Natural killer cell treated with Interleukin-12 subunit alpha and Interleukin-12 subunit beta and Interleukin-15 and Interleukin-18, amount 100 ng/mL, for 72 hours (primary cell): ENCODE measurements at regions not wholly inside any gene's neighbourhood (a gene's known extent, or its start where the extent isn't known, plus 50 kb on each side); places are given as distances from the start of the nearest gene placed in this dataset.

Experiments used
- ATAC-seq, 2 donors: fragments of 150-1000 bp; cut with Tn5 transposase in 1 of 2; sonication (Bioruptor Pico), chemical (Tn5 transposase) in 1 of 2; 2 replicates each; pipeline ENCODE4 v1.10.0; 2021
- DNase-seq: peaks from one replicate; pipeline ENCODE4 v3.0.0; 2022; ENCODE audit warnings: low spot score
- H3K27ac Mint-ChIP-seq, 2 donors: 1 replicate in 1 of 2; 2 replicates in 1 of 2; pipeline ENCODE4 v1.8.0; 2022; ENCODE audit warnings: mixed read lengths in 2 of 2, mild to moderate bottlenecking in 1 of 2, moderate library complexity in 1 of 2
- H3K27me3 Mint-ChIP-seq, 2 donors: 1 replicate in 1 of 2; 2 replicates in 1 of 2; pipeline ENCODE4 v1.8.0; 2022; ENCODE audit warnings: mixed read lengths in 2 of 2
- H3K36me3 Mint-ChIP-seq: one replicate; pipeline ENCODE4 v1.8.0; 2022; ENCODE audit warnings: mixed read lengths
- H3K4me1 Mint-ChIP-seq, 2 donors: 1 replicate in 1 of 2; 2 replicates in 1 of 2; pipeline ENCODE4 v1.8.0; 2022; ENCODE audit warnings: low read depth in 2 of 2, mixed read lengths in 2 of 2, mild to moderate bottlenecking in 1 of 2
- H3K4me3 Mint-ChIP-seq: one replicate; pipeline ENCODE4 v1.8.0; 2022; ENCODE audit warnings: mixed read lengths
- H3K9me3 Mint-ChIP-seq: 2 replicates; pipeline ENCODE4 v1.8.0; 2022; ENCODE audit warnings: mixed read lengths

DNA sequence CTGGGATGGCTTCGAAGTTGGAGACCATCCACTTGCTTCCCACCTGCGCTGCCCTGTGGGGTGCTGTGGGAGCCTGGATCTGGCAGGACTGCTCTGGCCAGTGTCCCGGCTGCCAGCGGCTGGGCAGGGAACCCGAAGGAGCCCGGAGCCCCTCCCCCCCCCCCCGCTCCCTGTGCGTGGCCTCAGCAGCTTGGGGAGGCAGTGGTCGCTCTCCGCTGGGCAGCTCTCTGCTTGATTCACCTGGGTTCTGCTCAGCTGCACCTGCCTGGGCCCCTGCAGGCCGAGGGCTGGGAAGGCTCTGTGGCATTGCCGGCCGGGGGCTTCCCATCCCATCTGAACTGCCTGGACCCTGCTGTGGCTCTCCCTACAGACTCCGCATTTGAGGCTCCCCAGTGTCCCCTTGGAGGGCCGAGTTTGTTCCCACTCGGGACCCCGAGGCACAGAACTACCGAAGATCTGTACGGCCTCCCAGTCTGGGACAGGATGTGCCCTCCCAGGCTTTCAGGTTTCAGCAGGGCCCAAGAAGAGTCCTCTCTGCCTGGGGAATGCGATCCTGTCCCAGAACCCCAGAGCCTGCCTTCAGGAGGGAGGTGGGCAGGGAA is 525.1 kb downstream of the TCERG1L start:
- no peaks in the 10 kb centered on the region for H3K36me3 Mint-ChIP-seq
- H3K9me3 Mint-ChIP-seq = no peaks in the 10 kb centered on the region
- no peaks in the 10 kb centered on the region for H3K27me3 Mint-ChIP-seq
- H3K27ac Mint-ChIP-seq = no peak overlapping the region
- DNase-seq (no peak), ATAC-seq (no peak)
- no peaks in the 10 kb centered on the region for H3K4me1 Mint-ChIP-seq
- H3K4me3 Mint-ChIP-seq = no peak overlapping the region

- Mint-ChIP-seq H3K36me3 (no peaks in the 10 kb centered on the region), H3K9me3 (no peaks in the 10 kb centered on the region), H3K4me1 (no peaks in the 10 kb centered on the region), H3K27me3 (no peaks in the 10 kb centered on the region), H3K27ac (no peak overlapping the region), H3K4me3 (no peak overlapping the region)
- ATAC-seq = no peak
- no peak for DNase-seq
These were observed 524.3 kb downstream of the TCERG1L start for GRCh38 chr10:130787243-130787642.

GRCh38 chr10:130787821-130788220 is 523.7 kb downstream of the TCERG1L start:
- Mint-ChIP-seq H3K4me1 (no peaks in the 10 kb centered on the region), H3K27ac (no peak overlapping the region), H3K9me3 (no peaks in the 10 kb centered on the region), H3K4me3 (no peak overlapping the region), H3K27me3 (no peaks in the 10 kb centered on the region), H3K36me3 (no peaks in the 10 kb centered on the region)
- ATAC-seq (no peak), DNase-seq (no peak)

DNA sequence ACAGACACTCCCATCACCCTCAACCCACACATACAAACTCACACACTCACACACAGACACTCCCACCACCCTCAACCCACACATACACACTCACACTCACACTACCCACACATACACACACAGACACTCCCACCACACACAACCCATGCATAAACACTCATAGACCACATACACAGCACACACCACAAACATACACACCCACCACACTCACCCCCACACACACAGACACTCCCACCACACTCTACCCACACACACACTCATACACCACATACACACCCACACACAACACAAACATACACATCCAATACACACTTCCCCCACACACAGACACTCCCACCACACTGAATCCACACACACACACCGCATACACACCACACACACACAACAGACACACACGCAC is 521.2 kb downstream of the TCERG1L start:
- DNase-seq = no peak
- H3K4me3 Mint-ChIP-seq = no peak overlapping the region
- no peak overlapping the region for H3K27ac Mint-ChIP-seq
- H3K36me3 Mint-ChIP-seq = no peaks in the 10 kb centered on the region
- H3K4me1 Mint-ChIP-seq = no peaks in the 10 kb centered on the region
- no peaks in the 10 kb centered on the region for H3K9me3 Mint-ChIP-seq
- H3K27me3 Mint-ChIP-seq = no peaks in the 10 kb centered on the region
- ATAC-seq = peak in 1 of 2 donors; percentile 57

DNA sequence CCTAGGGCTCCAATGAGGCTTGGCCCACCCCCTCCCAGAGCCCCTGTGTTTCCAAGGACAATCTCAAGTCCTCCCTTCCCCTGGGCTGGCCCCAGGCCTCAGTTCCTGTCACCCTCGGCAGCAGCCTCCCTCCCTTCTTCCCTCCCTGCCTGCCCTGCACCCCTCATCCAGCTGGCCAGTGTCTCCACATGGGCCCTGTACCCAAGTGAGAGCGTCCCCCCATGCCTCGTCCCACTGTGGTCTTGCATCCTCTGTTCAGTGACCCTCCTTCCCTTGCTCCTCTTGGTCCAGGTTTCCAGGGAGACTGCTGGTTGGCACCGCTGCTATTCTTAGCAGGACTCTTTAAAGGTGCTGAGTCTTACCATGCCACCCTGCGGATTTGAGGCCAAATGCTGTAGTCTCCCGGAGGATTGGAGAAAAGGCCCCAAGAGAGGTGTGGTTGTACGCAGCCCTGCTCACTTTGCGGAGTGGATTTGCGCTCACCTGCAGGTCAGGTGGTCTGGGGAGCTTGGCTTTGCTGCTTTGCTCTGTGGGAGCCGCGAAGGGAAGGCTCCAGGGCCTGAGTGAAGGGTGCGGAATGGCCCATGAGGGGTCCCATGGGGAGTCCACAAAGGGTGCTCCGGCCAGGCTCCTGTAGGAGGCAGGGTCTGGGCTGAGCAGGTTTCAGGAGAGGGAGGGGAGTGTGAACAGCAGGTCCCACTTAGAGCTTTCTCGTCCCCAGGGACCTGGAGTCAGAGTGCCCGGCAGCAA is 519.2 kb downstream of the TCERG1L start:
- Mint-ChIP-seq H3K4me3 (no peak overlapping the region), H3K27ac (no peak overlapping the region), H3K27me3 (no peaks in the 10 kb centered on the region), H3K36me3 (no peaks in the 10 kb centered on the region), H3K4me1 (no peaks in the 10 kb centered on the region), H3K9me3 (no peaks in the 10 kb centered on the region)
- no peak for DNase-seq
- ATAC-seq = no peak

GRCh38 chr10:130795819-130796218 is 515.7 kb downstream of the TCERG1L start:
- no peak for DNase-seq
- Mint-ChIP-seq H3K4me1 (no peaks in the 10 kb centered on the region), H3K27me3 (no peaks in the 10 kb centered on the region), H3K27ac (no peak overlapping the region), H3K9me3 (no peaks in the 10 kb centered on the region), H3K4me3 (no peak overlapping the region), H3K36me3 (no peaks in the 10 kb centered on the region)
- no peak for ATAC-seq

DNA sequence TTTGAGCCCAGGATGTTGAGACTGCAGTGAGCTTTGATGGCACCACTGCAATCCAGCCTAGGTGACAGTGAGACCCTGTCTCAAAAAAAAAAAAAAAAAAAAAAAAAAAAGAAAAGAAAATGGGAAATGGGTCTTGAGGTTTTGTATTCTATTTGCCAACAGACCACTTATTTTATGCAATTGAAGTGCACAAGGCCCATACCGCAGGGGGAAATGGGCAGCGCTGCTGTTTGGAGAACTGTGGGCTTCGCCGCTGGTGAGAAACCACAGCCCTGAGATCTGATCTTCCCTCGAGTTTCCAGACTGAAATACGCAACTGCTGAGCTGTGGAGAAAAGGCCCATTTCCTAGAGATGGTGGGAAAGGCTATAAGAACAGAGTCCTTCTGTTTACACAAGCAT is 512.0 kb downstream of the TCERG1L start:
- DNase-seq (no peak), ATAC-seq (no peak)
- no peaks in the 10 kb centered on the region for H3K4me1 Mint-ChIP-seq
- no peaks in the 10 kb centered on the region for H3K36me3 Mint-ChIP-seq
- no peak overlapping the region for H3K27ac Mint-ChIP-seq
- H3K4me3 Mint-ChIP-seq = no peak overlapping the region
- H3K9me3 Mint-ChIP-seq = no peaks in the 10 kb centered on the region
- no peaks in the 10 kb centered on the region for H3K27me3 Mint-ChIP-seq

DNA sequence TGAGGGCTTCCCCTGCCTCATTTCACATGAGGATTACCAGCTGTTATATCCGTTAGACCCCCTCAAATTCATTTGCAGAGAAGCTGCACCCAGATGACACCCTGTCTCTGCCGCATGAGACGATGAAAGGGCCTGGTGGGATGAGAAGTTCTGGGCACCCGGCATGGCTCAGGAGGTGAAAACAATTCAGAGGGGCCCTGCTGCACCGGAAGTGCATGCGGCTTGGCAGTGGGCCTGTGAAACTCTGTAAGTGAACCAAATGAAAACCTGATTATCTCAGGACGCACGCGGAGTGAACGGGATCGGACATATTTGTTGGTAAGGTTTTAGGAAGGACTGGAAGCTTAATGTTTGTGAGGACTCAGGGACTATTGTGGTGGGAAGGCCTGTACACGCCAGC is 511.2 kb downstream of the TCERG1L start:
- Mint-ChIP-seq H3K27ac (no peak overlapping the region), H3K36me3 (no peaks in the 10 kb centered on the region), H3K4me3 (no peak overlapping the region), H3K9me3 (no peaks in the 10 kb centered on the region), H3K4me1 (no peaks in the 10 kb centered on the region), H3K27me3 (no peaks in the 10 kb centered on the region)
- ATAC-seq = no peak
- DNase-seq = no peak

- no peak for ATAC-seq
- H3K27ac Mint-ChIP-seq = no peak overlapping the region
- DNase-seq = no peak
- no peaks in the 10 kb centered on the region for H3K27me3 Mint-ChIP-seq
- H3K4me1 Mint-ChIP-seq = no peaks in the 10 kb centered on the region
- H3K9me3 Mint-ChIP-seq = no peaks in the 10 kb centered on the region
- H3K4me3 Mint-ChIP-seq = no peak overlapping the region
- no peaks in the 10 kb centered on the region for H3K36me3 Mint-ChIP-seq
These were observed 510.2 kb downstream of the TCERG1L start for GRCh38 chr10:130801276-130801675.

- no peak overlapping the region for H3K4me3 Mint-ChIP-seq
- no peaks in the 10 kb centered on the region for H3K9me3 Mint-ChIP-seq
- ATAC-seq = no peak
- no peaks in the 10 kb centered on the region for H3K27me3 Mint-ChIP-seq
- H3K27ac Mint-ChIP-seq = no peak overlapping the region
- peak; percentile 56 for DNase-seq
- no peaks in the 10 kb centered on the region for H3K36me3 Mint-ChIP-seq
- no peaks in the 10 kb centered on the region for H3K4me1 Mint-ChIP-seq
These were observed 509.7 kb downstream of the TCERG1L start for GRCh38 chr10:130801784-130802183.

DNA sequence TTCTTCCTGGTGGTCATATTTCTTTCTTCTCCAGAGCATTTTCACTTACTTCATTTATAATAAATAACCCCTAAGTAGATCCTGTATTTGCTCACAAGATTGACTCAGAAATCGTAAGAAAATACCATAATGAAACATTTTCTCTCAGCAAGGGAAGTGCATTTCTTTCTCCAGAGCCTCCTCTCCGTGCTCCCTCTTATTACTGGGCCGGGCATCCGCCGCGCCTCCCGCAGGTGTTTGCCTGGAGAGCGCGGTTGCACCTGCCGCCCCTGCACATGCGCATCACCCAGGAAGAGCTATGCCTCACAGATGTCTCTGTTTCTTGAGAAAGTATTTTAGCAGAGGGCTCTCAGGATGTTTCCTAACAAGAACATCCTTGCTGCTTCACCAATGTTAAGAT is 509.2 kb downstream of the TCERG1L start:
- Mint-ChIP-seq H3K27me3 (no peaks in the 10 kb centered on the region), H3K36me3 (no peaks in the 10 kb centered on the region), H3K27ac (no peak overlapping the region), H3K9me3 (no peaks in the 10 kb centered on the region), H3K4me1 (no peaks in the 10 kb centered on the region), H3K4me3 (no peak overlapping the region)
- ATAC-seq (no peak), DNase-seq (peak; percentile 23)

DNA sequence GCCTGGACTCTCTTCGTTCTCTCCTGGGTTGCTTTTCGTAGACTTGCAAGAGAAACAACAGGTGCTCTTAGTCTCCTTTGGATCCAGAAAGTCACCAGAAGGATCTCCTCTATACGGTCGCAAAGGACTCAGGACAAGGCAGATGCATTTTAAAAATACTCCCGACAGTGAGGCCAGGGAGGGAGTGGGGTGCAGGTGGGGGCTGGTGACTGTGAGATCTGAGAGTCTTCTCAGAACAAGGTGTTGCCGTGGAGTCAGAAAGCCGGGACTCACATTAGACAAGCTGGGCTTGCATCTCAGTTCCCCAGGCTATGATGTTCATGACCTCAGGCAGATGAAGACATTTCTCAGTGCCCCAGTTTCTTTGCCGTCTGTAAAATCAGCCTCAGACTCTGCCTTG is 507.2 kb downstream of the TCERG1L start:
- H3K9me3 Mint-ChIP-seq = no peaks in the 10 kb centered on the region
- H3K36me3 Mint-ChIP-seq = no peaks in the 10 kb centered on the region
- DNase-seq = no peak
- no peaks in the 10 kb centered on the region for H3K27me3 Mint-ChIP-seq
- H3K4me1 Mint-ChIP-seq = no peaks in the 10 kb centered on the region
- no peak overlapping the region for H3K4me3 Mint-ChIP-seq
- H3K27ac Mint-ChIP-seq = no peak overlapping the region
- ATAC-seq = no peak

DNA sequence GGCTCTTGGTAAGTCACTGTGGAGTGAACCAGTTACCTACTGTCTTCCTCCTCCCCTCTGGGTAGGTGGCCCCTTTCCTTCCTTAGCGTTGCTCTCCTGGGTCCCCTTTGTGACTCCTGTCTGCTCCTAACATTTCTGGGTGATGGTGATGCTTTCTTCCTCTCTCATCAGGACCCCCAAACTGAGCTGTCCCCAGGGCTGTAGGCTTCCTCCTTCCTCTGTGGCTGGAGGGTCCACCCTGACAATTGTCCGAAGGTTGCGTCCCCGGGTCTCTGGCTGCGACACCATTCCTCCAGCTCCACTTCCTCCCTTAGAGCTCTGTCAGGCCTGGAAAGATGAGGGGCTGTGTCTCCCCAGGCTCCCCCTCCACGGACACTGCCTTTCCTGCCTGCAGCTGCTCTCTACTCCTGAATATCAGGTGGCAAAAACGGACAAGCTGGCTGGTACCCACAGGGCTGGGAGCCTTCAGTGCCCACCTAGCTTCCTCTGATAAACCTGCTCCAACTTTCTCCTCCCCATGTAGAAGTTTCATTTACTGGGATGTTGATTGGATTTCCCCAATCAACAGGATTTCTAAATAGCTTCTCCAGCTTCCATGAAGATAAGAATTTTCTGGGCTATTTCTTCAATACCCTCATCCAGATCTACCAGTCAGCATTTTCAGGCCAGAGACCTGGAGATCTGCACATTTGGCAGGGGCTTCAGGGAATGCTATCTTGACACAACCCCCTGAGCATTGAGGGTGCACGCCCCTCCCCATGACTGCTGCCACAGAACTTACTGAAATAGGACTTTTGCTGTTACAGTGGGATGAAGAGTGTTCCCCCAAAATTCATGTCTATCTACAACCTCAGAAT is 506.5 kb downstream of the TCERG1L start:
- DNase-seq (peak; percentile 29), ATAC-seq (no peak)
- Mint-ChIP-seq H3K36me3 (no peaks in the 10 kb centered on the region), H3K4me3 (no peak overlapping the region), H3K27me3 (no peaks in the 10 kb centered on the region), H3K27ac (no peak overlapping the region), H3K4me1 (no peaks in the 10 kb centered on the region), H3K9me3 (no peaks in the 10 kb centered on the region)

DNA sequence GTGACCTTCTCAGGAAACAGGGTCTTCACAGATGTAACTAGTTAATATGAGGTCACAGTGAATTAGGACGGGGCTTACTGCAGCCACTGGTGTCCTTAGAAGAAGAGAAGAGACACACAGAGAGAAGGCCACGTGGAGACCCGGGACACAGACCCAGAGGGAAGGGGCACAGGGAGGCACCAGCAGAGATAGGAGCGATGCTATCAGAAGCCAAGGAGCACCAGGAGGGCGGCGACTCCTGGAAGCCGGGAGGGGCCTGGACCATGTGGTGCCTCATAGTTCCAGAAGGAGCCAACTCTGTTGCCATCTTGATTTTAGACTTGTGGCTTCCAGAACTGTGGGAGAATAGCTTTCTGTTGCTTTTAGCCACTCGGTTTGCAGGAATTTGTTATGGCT is 505.9 kb downstream of the TCERG1L start:
- DNase-seq (no peak), ATAC-seq (no peak)
- Mint-ChIP-seq H3K9me3 (no peaks in the 10 kb centered on the region), H3K4me1 (no peaks in the 10 kb centered on the region), H3K27ac (no peak overlapping the region), H3K27me3 (no peaks in the 10 kb centered on the region), H3K36me3 (no peaks in the 10 kb centered on the region), H3K4me3 (no peak overlapping the region)
